Testis (tissue), 2 donors: ENCODE measurements at regions not wholly inside any gene's neighbourhood (a gene's known extent, or its start where the extent isn't known, plus 50 kb on each side); places are given as distances from the start of the nearest gene placed in this dataset.

Experiments
- DNase-seq: peaks from one replicate; pipeline ENCODE4 v3.0.0-alpha.2; 2019
- H3K27ac ChIP-seq, 2 donors: fragments of 200-600 bp; sonication (generic); one replicate each; pipeline ENCODE4 v1.5.1; 2019
- H3K27me3 ChIP-seq: fragments of 200-600 bp; sonication (generic); one replicate; pipeline ENCODE4 v1.5.1; 2019
- H3K36me3 ChIP-seq: fragments of 200-600 bp; sonication (generic); one replicate; pipeline ENCODE4 v1.5.1; 2017; ENCODE audit warnings: low read depth; ENCODE audit errors: missing control alignments
- H3K4me1 ChIP-seq: fragments of 200-600 bp; sonication (generic); one replicate; pipeline ENCODE4 v1.5.1; 2019
- H3K4me3 ChIP-seq, 2 donors: fragments of 200-600 bp; sonication (generic); one replicate each; pipeline ENCODE4 v1.5.1; 2017 to 2019
- H3K9me3 ChIP-seq: fragments of 200-600 bp; sonication (generic); one replicate; pipeline ENCODE4 v1.5.1; 2017
- POLR2A ChIP-seq: fragments of 450-650 bp; IDR thresholded peaks from one replicate; pipeline ENCODE4 v1.6.1; 2017; ENCODE audit warnings: antibody characterized with exemption, mild to moderate bottlenecking, moderate library complexity
- WGBS, 2 donors: methylation state at CpG; one replicate each; pipeline ENCODE4 v1.1.5; 2018; 5-methylcytosine and 5-hydroxymethylcytosine counted together
- intact Hi-C: fragments of 100-400 bp; cut with DNase I; formaldehyde crosslinking; loops from one replicate; pipeline ENCODE4 v1.15.1; 2023; ENCODE audit warnings: low total_unique reads
- TF ChIP-seq, protein P1 (sequence below), 3 experiments: fragments of 450-650 bp in 2 of 3; fragments of 200-600 bp in 1 of 3; sonication (generic) in 1 of 3; IDR thresholded peaks; one replicate each; pipeline ENCODE4 v1.5.1; 2016 to 2019; ENCODE audit warnings: antibody characterized with exemption in 3 of 3, mild to moderate bottlenecking in 2 of 3, moderate library complexity in 1 of 3

DNA sequence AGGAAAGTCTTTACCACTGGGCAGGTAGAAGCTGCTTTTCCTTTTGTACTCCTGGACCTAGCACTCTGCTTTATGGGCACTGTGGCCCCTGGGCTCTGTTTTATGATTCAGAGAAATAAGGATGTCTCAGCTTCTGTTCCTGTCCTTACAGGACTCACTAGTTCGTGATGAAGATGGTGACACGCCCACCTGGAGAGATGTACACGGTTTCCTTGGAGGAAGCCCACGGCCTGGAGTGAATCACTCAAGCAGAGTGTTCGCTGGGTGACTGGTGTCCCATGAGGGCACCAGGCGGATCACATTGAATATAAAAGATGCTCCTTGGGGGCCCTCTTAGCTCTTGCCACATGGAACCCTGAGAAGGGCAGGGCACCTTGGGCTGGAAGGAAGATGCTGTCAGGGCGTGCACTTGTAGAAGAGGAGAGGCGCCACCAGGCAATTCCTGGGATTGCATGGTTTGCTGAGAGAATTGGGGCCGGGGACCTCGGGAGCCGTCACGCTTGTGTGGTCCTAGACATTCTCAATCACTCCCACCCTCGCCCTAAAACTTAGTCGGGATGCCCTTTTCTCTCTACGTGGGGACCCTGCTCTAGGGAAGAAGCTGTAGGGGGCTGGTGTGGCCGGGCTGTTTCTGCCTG, 202.6 kb downstream of the TSHZ3 start:
- H3K4me1 ChIP-seq: no peaks in the 10 kb centered on the region
- no peak overlapping the region for H3K4me3 ChIP-seq
- no peaks in the 10 kb centered on the region for H3K27me3 ChIP-seq
- DNase-seq: no peak
- intact Hi-C loops: no loop called here
- H3K9me3 ChIP-seq: no peaks in the 10 kb centered on the region
- TF ChIP-seq, protein P1, sequence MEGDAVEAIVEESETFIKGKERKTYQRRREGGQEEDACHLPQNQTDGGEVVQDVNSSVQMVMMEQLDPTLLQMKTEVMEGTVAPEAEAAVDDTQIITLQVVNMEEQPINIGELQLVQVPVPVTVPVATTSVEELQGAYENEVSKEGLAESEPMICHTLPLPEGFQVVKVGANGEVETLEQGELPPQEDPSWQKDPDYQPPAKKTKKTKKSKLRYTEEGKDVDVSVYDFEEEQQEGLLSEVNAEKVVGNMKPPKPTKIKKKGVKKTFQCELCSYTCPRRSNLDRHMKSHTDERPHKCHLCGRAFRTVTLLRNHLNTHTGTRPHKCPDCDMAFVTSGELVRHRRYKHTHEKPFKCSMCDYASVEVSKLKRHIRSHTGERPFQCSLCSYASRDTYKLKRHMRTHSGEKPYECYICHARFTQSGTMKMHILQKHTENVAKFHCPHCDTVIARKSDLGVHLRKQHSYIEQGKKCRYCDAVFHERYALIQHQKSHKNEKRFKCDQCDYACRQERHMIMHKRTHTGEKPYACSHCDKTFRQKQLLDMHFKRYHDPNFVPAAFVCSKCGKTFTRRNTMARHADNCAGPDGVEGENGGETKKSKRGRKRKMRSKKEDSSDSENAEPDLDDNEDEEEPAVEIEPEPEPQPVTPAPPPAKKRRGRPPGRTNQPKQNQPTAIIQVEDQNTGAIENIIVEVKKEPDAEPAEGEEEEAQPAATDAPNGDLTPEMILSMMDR (IDR thresholded peaks at IDR 0.05): no peak
- TF ChIP-seq POLR2A: no peak
- 87 to 91% methylated on average over 13 to 16 of the region's 16 CpGs for WGBS, 2 donors
- no peaks in the 10 kb centered on the region for H3K36me3 ChIP-seq
- H3K27ac ChIP-seq: no peak overlapping the region

DNA sequence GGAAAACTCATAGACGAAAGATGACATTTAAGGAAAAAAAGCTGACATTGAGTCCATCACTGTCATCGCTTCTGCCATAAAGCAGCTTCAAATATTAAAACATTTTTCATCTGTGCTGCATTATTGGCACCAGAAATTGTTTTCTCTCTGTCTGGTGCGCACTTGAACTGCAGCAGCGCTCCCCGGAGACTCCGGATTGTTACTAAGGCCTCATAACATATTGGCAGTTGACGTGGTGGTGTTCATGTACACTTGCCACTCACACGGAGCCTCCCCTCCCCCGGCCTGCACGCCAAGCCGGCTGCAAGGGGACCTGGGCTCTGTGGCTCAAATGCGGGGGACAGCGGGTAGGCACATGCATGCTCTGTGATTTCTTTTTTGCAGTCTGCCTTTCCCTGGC, 203.2 kb downstream of the TSHZ3 start:
- Histone ChIP-seq H3K9me3 (no peaks in the 10 kb centered on the region), H3K36me3 (no peaks in the 10 kb centered on the region), H3K4me1 (no peaks in the 10 kb centered on the region), H3K27ac (no peak overlapping the region), H3K27me3 (no peaks in the 10 kb centered on the region), H3K4me3 (no peak overlapping the region)
- no peak for DNase-seq
- intact Hi-C loops: no loop called here
- 88% methylated on average over 11 to 13 of the region's 13 CpGs for WGBS, 2 donors
- TF ChIP-seq, protein P1 (IDR thresholded peaks at IDR 0.05): no peak
- TF ChIP-seq POLR2A: no peak

DNA sequence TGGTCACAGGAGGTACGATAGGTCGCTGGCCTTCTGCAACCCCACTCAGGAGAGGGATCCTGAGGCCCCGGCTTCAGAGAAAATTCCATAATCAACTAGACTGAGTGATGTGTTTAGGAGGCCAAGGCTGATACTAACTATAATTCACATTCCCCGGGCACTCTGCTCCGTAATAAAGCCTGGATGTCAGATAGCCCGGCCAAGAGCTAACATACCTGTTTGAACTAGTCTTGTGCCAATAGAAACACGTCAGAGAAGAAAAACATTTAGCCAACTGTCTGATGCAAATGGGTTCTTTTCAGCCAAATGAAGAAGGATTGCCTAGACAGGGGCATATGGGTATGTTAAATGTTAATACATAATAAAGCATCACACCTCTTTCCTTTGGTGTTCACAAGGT, 204.2 kb downstream of the TSHZ3 start:
- Histone ChIP-seq H3K4me1 (no peaks in the 10 kb centered on the region), H3K4me3 (no peak overlapping the region), H3K27ac (no peak overlapping the region), H3K36me3 (no peaks in the 10 kb centered on the region), H3K9me3 (no peaks in the 10 kb centered on the region), H3K27me3 (no peaks in the 10 kb centered on the region)
- DNase-seq: no peak
- 83 to 84% methylated on average over 7 of the region's 7 CpGs for WGBS, 2 donors
- intact Hi-C loops: no loop called here
- no peak for TF ChIP-seq POLR2A
- TF ChIP-seq, protein P1 (IDR thresholded peaks at IDR 0.05): no peak

DNA sequence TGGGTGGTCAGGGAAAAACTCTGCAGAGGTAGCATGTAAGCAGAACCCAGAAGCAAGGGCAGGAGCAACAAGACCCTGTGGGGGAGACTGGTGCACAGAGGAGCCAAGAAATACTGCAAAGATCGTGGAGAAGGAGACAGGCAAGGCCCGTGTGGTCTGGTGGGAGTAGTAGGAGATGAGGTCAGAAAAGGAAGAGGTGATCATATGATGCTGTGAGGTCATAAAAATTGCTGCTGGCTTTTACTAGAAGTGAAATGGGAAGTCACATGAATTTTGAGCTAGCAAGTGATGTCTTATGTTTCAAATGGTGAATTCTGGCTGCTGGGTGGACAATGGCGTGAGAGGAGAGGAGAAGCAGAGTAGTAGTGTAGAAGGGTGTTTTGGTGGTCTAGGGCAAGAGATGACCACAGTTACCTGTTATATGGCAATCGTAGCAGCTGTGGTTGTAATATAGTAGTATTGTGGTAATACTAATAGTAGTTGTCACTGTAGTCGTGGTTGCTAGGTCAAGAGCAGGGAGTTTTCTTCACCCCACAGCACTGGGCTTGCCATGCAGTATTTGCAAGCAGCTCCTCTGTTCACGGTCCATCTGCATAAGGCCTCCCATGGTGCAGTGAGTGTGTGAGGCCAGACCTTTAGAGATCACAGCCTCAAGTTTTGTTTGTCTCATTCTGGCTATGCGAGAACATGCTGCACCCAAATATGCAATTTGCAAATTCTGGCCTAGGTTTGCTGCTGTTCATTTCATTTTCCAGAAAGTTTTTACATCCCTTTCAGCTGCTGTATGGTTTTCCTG, 205.0 kb downstream of the TSHZ3 start:
- intact Hi-C loops: no loop called here
- H3K27me3 ChIP-seq: no peaks in the 10 kb centered on the region
- H3K36me3 ChIP-seq: no peaks in the 10 kb centered on the region
- no peak overlapping the region for H3K4me3 ChIP-seq
- 84 to 86% methylated on average over 7 of the region's 7 CpGs for WGBS, 2 donors
- no peak for DNase-seq
- no peak overlapping the region for H3K27ac ChIP-seq
- no peak for TF ChIP-seq POLR2A
- TF ChIP-seq, protein P1 (IDR thresholded peaks at IDR 0.05): no peak
- H3K9me3 ChIP-seq: no peaks in the 10 kb centered on the region
- no peaks in the 10 kb centered on the region for H3K4me1 ChIP-seq
